NCI-H2029 treated with DMSO at 0.1 percent for 48 hours (cell line): ENCODE measurements at regions not wholly inside any gene's neighbourhood (a gene's known extent, or its start where the extent isn't known, plus 50 kb on each side); places are given as distances from the start of the nearest gene placed in this dataset.
"Not testable (repeated sequence)": the region's sequence is repeated elsewhere in the genome, so short reads cannot be mapped to it uniquely, and the experiment has no call there.

Experiments
- DNase-seq: peaks from one replicate; lab custom pipeline; 2025; lab: John Stamatoyannopoulos, UW

DNA sequence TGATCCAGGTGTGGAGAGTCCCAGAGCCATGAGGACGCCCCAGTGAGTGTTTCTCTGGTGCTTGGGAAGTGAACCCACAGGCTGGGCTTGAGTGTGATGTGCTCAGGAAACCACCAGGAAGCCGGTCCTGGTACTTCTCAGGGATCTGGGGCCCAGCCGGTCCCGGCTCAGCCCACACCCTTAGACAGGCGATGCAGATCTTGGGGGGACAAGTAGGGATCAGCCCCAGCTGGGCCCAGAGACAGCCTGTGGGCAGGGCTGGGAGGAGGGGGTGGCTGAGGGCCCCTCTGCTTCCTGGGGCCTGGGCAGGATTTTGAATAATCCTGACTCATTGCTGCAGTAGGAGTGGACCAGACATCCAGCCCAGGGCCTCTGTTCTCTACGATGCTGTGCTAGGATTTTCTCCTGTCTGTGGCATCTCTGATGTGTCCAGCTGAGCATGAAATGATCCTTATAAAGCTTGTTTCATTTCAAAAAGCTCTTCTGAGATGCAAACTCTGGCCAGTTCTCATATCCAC lies 698.0 kb downstream of the PTPRU start:
- no peak for DNase-seq

DNA sequence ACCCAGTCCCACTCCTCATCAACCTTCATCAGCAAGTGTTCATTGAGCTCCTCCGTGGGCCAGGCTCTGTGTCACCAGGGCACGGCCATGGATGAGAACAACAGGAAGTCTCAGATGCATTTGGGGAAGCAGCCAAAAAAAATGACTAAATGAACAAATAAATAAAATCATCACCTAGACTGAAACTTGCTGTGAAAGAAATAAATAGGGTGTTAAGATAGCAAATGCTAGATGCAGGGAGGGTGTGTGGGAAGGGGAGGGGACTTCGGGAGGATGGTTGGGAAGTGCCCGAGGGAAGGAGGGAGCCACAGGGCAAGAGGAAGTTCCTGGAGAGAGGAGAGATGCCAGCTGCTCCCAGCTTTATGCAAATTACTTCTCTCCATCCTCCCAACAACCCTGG lies 696.7 kb downstream of the PTPRU start:
- DNase-seq = peak; percentile 56

DNA sequence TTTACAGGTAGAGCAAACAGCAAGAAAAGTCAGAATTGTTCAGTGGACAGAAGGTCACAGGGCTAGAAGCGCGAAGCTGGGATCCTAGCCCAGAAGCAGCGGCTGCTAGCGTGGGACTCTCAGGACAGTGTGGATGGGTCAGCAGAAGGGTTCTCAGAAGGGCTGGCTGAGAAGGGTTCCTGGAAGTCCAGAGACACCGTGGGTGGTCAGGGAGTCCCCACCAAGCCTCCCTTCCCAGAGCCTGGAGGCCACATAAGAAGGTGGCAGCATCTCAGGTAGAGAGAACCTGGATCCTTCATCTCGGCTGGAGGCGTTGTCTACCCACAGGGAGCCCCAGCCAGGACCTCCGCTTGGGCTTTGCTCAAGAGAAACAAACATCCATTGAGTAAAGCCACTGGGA lies 696.3 kb downstream of the PTPRU start:
- no peak for DNase-seq

- DNase-seq = no peak
These were observed 695.3 kb downstream of the PTPRU start for GRCh38 chr1:29931477-29932175.

- no peak for DNase-seq
These were observed 688.7 kb downstream of the PTPRU start for GRCh38 chr1:29925058-29925457.

GRCh38 chr1:29924017-29924431 lies 687.7 kb downstream of the PTPRU start:
- peak; percentile 62 for DNase-seq

- no peak for DNase-seq
These were observed 685.4 kb downstream of the PTPRU start for GRCh38 chr1:29921741-29922140.

DNA sequence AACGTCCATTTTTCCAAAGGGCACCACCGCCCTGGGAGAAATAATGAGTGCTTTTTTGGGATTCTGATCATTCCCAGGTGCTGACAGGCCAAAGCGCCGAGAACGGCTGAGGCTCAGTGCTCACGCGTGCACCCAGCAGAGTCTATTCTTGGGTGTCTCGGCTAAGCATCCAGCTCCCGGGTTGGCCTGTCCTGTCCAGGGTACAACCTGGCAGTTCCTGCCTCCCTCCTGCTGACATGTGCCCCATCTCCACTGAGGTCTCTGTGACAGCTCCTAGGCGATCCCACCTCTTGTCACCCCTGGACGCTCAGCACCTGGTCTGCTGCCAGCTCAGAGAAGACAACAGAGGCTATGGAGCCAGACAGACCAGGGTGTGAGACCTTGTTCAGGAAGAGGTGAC lies 684.5 kb downstream of the PTPRU start:
- DNase-seq = no peak

GRCh38 chr1:29920316-29920715 lies 684.0 kb downstream of the PTPRU start:
- no peak for DNase-seq

DNA sequence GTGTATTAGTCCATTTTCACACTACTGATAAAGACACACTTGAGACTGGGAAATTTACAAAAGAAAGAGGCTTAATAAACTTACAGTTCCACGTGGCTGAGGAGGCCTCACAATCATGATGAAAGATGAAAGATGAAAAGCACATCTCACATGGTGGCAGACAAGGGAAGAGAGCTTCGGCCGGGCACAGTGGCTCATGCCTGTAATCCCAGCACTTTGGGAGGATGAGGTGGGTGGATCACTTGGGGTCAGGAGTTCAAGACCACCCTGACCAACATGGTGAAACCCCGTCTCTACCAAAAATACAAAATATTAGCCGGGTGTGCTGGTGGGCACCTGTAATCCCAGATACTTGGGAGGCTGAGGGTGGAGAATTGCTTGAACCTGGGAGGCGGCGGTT lies 682.7 kb downstream of the PTPRU start:
- DNase-seq = not testable (repeated sequence)

GRCh38 chr1:29916656-29917369 lies 680.5 kb downstream of the PTPRU start:
- DNase-seq = no peak

GRCh38 chr1:29914936-29915335 lies 678.6 kb downstream of the PTPRU start:
- no peak for DNase-seq

DNA sequence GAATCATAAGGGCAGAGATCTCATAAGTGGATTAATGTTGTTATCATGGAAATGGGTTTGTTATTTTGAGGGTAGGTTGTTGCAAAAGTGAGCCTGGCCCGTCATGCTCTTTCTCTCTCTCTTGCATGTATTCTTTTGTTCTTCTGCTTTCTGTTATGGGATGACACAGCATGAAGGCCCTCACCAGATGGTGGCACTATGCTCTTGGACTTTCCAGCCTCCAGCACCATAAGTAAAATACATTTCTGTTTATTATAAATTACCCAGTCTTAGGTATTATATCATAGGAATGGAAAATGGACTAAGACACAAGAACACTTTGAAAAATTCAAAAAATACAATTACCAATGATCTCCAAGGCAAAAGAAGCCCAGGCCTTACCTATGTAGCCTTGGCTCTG lies 676.1 kb downstream of the PTPRU start:
- DNase-seq = no peak

GRCh38 chr1:29909962-29910361 lies 673.6 kb downstream of the PTPRU start:
- DNase-seq = no peak

GRCh38 chr1:29907596-29907995 lies 671.3 kb downstream of the PTPRU start:
- DNase-seq = no peak

DNA sequence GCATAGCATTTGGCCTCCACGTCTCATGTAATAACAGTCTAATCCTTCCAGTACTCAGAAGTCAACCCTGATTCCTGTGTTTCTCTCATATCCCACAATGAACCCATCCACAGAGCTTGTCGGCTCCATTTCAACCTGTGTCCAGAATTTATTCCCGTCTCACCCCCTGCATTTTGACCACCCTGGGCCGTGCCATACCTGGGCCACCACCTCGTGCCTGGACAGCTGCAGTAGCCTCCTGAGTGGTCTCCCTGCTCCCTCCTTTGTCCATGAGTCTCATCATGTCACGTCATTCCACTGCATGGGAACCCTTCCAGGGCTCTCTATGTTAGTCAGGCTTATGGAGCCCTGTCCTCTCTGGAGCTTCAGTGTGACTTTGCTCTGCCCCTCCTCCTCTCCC lies 670.6 kb downstream of the PTPRU start:
- no peak for DNase-seq

DNA sequence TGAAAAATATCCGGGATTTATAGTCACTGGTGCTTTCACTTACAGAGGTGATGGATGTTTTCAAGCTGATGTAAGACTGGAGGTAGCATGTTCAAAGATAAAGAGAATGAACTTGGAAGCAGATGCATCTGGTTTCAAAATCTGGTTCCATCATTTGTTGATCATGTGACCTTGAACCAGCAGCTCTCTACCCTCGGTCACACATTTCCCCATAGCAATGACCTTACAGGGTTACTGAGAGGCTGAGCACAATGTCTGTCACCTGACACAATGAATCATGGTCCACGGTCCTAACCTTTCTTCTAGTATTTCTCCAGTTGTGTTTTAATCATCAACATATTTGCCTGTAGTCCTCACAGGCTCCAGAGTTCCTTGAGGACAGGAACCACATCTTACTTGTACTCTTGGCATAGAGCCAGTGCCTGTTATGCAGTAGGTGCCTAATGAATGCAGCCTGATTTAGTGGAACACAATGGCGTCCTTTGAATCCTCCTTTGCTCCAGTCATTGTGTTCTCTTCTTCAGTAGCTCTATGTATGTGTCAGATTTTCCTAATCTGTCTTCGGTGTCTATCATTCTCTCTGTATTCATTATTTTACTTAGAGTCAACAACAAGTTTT lies 667.3 kb downstream of the PTPRU start:
- no peak for DNase-seq

DNA sequence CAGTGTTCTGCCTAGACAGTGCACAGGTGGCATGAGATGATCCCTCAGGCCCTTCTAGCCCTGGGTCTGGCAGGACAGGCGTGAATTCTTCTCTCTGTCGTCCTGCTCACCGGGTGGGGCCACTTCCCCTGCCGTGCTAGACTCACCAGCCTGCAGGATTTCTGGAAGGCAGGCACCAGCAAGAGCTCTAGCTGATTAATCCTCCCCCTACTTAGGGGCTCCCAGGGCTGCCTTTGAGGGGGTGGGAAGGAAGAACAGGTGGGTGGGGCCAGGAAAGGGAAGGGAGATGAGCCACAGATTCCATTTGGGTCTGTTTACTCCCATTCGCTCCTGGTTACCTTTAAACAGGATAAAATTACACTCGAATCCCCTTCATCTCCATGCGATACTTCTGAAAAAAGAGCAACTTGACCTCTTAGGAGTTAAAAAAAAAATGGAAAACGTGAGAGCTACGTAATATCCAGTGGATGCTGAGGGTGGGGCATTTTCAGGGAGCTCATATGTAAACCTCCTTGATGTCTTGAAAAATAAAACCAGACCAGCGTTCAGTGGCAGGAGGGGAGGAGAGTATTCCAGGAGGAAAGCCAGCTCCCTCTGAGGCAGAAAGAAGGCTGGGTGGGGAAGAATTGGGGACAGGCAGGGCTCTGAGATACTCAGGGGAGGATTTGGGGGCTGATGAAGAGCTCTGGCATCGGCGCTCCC lies 665.5 kb downstream of the PTPRU start:
- DNase-seq = no peak

DNA sequence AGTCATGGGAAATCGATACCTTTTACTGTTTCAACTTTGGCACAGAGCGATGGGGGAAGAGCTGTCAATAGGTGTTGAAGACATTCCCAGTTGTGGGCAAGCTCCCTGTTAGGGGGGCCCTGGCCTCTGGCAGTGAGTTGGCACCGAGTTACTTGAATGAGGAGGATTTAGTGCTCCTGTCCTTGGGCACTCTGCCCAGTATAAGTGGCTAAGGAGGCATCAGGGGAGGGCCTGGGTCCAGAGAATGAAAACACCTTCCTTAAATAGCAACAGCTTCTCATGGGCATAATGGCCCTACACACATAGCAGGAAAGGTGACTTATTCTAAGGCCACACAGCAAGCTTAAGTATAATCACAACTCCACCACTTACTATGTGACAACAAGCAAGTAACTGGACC lies 664.4 kb downstream of the PTPRU start:
- DNase-seq = peak; percentile 51

DNA sequence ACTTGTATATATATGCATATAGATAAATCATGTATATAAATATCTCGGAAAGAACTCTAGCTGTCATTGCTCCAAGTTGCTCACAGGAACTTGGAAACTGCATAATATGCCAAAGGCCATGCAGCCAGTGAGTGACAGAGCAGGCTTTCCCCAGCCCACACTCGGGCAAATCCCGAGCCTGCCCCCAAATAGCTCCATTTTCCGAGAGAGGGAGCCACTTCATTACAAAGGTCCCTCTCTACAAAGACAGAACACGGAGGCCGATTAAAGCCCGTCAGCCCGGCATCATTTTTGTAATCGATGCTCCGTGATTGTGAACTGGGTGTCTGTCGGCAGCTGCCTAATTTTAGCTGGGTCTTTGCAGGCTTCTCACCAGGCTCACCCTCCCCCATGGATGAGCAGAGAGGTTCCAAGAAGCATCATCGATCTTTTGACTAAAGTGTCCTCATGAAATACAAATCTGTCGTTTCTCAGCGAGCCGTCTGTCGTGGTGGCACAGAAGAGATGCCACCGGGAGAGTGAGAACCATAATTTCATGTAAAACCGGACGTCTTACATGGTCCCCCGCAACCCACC lies 663.9 kb downstream of the PTPRU start:
- no peak for DNase-seq

GRCh38 chr1:29896791-29897714 lies 660.7 kb downstream of the PTPRU start:
- DNase-seq = no peak
